ENCODE measurements at regions not wholly inside any gene's neighbourhood (a gene's known extent, or its start where the extent isn't known, plus 50 kb on each side); places are given as distances from the start of the nearest gene placed in this dataset.
A peak's percentile ranks its signal among the peaks of the same experiment; 100 is the strongest.

DNA sequence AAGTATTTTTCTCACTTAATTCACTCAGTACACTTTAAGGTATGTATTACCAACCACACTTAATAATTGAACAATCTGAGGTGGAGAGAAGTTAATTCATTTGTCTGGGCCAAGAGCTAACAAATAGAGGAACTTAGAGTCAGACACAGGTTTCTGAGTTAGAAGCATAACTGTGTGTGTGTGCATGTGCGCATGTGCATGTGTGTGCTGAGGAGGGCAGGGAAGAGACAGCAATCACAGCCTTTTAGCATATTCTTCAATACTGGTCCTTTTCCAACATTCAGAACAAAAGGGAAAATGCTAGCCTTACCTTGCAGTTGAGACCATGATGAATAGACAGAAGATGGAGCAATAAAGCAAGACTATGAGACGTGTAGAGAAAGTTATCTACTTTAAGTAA, 136.2 kb upstream of the ATP5MC3 start:
- H3K4me3 ChIP-seq (ENCODE audit: low read depth, low read length) = no peak overlapping the region
- TF ChIP-seq CTCF (IDR thresholded peaks at IDR 0.05; ENCODE audit: insufficient read depth, low read length) = no peak
- DNase-seq (ENCODE audit: low read depth) = no peak

DNA sequence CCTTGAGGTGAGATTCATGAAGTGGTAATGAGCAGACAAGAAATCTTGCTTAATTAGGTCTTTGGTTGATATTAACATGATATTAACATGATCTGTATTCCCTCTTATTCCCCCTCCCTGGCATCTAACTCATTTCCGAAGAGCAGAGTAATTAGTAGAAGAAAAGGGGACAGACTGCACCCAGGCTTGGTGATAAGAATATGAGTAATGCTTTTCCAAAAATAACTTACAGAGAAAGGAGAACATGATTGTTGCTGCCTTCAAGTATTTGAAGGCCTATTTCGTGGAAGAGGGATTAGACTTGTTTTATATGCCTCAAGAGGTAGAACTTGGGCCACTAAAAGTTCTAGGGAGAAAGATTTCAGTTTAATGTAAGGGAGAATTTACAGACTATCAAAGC, 130.6 kb upstream of the ATP5MC3 start:
- no peak for TF ChIP-seq CTCF (IDR thresholded peaks at IDR 0.05; ENCODE audit: insufficient read depth, low read length)
- DNase-seq (ENCODE audit: low read depth) = no peak
- no peak overlapping the region for H3K4me3 ChIP-seq (ENCODE audit: low read depth, low read length)

- TF ChIP-seq CTCF (IDR thresholded peaks at IDR 0.05; ENCODE audit: insufficient read depth, low read length) = no peak
- H3K4me3 ChIP-seq (ENCODE audit: low read depth, low read length) = no peak overlapping the region
- no peak for DNase-seq (ENCODE audit: low read depth)
Observed at GRCh38 chr2:175310813-175311504, 129.4 kb upstream of the ATP5MC3 start.

DNA sequence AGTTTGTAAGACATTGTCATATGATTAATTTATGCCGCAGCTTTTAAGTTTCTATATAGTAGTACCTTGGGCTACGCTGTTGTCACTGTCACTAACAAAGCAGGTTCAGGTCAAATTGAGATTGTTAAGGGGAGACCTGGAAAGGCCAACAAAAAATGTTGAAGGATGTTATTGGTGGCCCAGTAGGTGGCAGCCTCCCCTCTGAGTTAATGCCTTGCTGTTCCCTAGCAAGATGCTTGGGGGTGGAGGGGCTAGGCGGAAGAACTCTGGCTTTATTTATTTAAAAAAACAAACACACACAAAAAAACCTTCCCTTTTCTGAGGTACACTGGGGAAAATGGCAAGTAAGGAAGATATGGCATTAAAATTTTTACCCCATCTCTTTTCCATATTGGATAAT, 128.3 kb upstream of the ATP5MC3 start:
- peak; percentile 18 for DNase-seq (ENCODE audit: low read depth)
- TF ChIP-seq CTCF (IDR thresholded peaks at IDR 0.05; ENCODE audit: insufficient read depth, low read length) = peak; percentile 37

GRCh38 chr2:175308005-175308404, 126.5 kb upstream of the ATP5MC3 start:
- no peak overlapping the region for H3K4me3 ChIP-seq (ENCODE audit: low read depth, low read length)
- TF ChIP-seq CTCF (IDR thresholded peaks at IDR 0.05; ENCODE audit: insufficient read depth, low read length) = no peak
- DNase-seq (ENCODE audit: low read depth) = no peak

More for the DNA sequence above, 128.3 kb upstream of the ATP5MC3 start:
- no peak overlapping the region for H3K4me3 ChIP-seq (ENCODE audit: low read depth, low read length)

DNA sequence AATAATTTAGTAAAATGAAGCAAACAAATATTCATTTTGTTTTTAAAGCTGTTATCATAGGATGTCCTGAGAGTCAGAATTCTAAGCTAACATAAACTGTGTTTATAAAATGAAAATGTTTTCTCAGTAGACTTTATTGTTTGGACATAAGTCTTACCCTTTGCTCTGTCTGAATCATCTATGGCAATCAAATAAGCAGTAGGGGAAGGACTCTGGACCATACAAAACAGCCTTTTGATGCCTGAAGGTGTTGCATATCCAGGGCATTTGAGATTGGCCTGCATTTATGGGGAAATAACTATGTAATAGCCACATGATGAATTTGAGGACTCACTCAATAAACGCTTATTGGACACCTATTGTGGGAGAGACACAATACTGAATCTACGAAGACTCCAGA, 123.0 kb upstream of the ATP5MC3 start:
- H3K4me3 ChIP-seq (ENCODE audit: low read depth, low read length) = no peak overlapping the region
- TF ChIP-seq CTCF (IDR thresholded peaks at IDR 0.05; ENCODE audit: insufficient read depth, low read length) = no peak
- no peak for DNase-seq (ENCODE audit: low read depth)

DNA sequence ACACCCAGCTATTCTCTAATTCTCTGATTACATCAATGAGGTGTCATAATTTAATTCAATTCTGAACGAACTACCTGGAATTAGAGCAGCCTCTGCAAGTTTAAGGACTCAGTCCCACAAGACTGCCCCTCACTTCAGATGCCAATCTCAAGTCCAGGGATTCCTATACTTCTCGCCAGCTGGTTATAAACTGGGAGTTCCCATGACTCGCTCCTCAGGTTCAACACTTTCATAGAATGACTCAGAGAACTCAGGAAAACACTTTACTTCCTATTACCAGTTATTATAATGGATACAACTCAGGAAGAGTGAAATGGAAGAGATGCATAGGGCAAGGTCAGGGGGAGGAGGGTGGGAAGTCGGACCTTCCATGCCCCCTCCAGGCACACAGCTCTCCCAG, 112.3 kb upstream of the ATP5MC3 start:
- TF ChIP-seq CTCF (IDR thresholded peaks at IDR 0.05; ENCODE audit: insufficient read depth, low read length) = no peak
- DNase-seq (ENCODE audit: low read depth) = no peak

More for the DNA sequence above, 112.3 kb upstream of the ATP5MC3 start:
- no peak overlapping the region for H3K4me3 ChIP-seq (ENCODE audit: low read depth, low read length)

Measured in fibroblast of the aortic adventitia (primary cell).